ENCODE measurements at regions not wholly inside any gene's neighbourhood (a gene's known extent, or its start where the extent isn't known, plus 50 kb on each side); places are given as distances from the start of the nearest gene placed in this dataset.

- H3K9me3 Mint-ChIP-seq, result peaks cover 1% of the 10 kb centered on the region
These were observed 709.8 kb upstream of the FANCL start for GRCh38 chr2:58950795-58951462.

GRCh38 chr2:58939388-58939787, 698.3 kb upstream of the FANCL start:
- TF ChIP-seq CTCF (IDR thresholded peaks at IDR 0.05; ENCODE audit: unreplicated experiment in 3 of 3), result no peak
- Mint-ChIP-seq H3K4me1 (no peaks in the 10 kb centered on the region), H3K27me3 (ENCODE audit: low read depth) (no peaks in the 10 kb centered on the region), H3K4me3 (no peak overlapping the region), H3K9me3 (peaks cover 11% of the 10 kb centered on the region), H3K27ac (no peak overlapping the region), H3K36me3 (ENCODE audit: low read depth) (peaks cover 6% of the 10 kb centered on the region)

More at GRCh38 chr2:58950795-58951462, 709.8 kb upstream of the FANCL start:
- Mint-ChIP-seq H3K4me1 (no peaks in the 10 kb centered on the region), H3K36me3 (ENCODE audit: low read depth) (no peaks in the 10 kb centered on the region), H3K27me3 (ENCODE audit: low read depth) (peaks cover 3% of the 10 kb centered on the region), H3K4me3 (no peak overlapping the region), H3K27ac (no peak overlapping the region)
- TF ChIP-seq CTCF (IDR thresholded peaks at IDR 0.05; ENCODE audit: unreplicated experiment in 3 of 3), result no peak

GRCh38 chr2:58938988-58939387, 697.9 kb upstream of the FANCL start:
- H3K9me3 Mint-ChIP-seq, result peaks cover 9% of the 10 kb centered on the region
- no peaks in the 10 kb centered on the region for H3K27me3 Mint-ChIP-seq (ENCODE audit: low read depth)
- H3K4me3 Mint-ChIP-seq, result no peak overlapping the region
- H3K4me1 Mint-ChIP-seq, result no peaks in the 10 kb centered on the region
- no peak overlapping the region for H3K27ac Mint-ChIP-seq
- peaks cover 6% of the 10 kb centered on the region for H3K36me3 Mint-ChIP-seq (ENCODE audit: low read depth)
- TF ChIP-seq CTCF (IDR thresholded peaks at IDR 0.05; ENCODE audit: unreplicated experiment in 3 of 3), result no peak

- H3K36me3 Mint-ChIP-seq (ENCODE audit: low read depth), result no peaks in the 10 kb centered on the region
- H3K4me3 Mint-ChIP-seq, result no peak overlapping the region
- no peaks in the 10 kb centered on the region for H3K9me3 Mint-ChIP-seq
- no peaks in the 10 kb centered on the region for H3K4me1 Mint-ChIP-seq
- no peaks in the 10 kb centered on the region for H3K27me3 Mint-ChIP-seq (ENCODE audit: low read depth)
- H3K27ac Mint-ChIP-seq, result no peak overlapping the region
- no peak for TF ChIP-seq CTCF (IDR thresholded peaks at IDR 0.05; ENCODE audit: unreplicated experiment in 3 of 3)
These were observed 691.7 kb upstream of the FANCL start for GRCh38 chr2:58932801-58933200.

- Mint-ChIP-seq H3K27me3 (ENCODE audit: low read depth) (no peaks in the 10 kb centered on the region), H3K9me3 (no peaks in the 10 kb centered on the region), H3K27ac (no peak overlapping the region), H3K4me3 (no peak overlapping the region), H3K36me3 (ENCODE audit: low read depth) (no peaks in the 10 kb centered on the region), H3K4me1 (no peaks in the 10 kb centered on the region)
- TF ChIP-seq CTCF (IDR thresholded peaks at IDR 0.05; ENCODE audit: unreplicated experiment in 3 of 3), result no peak
These were observed 689.4 kb upstream of the FANCL start for GRCh38 chr2:58930537-58930936.

- H3K27ac Mint-ChIP-seq, result no peak overlapping the region
These were observed 687.8 kb upstream of the FANCL start for GRCh38 chr2:58928973-58929372.

More at GRCh38 chr2:58928973-58929372, 687.8 kb upstream of the FANCL start:
- Mint-ChIP-seq H3K9me3 (no peaks in the 10 kb centered on the region), H3K4me3 (no peak overlapping the region), H3K27me3 (ENCODE audit: low read depth) (no peaks in the 10 kb centered on the region), H3K4me1 (no peaks in the 10 kb centered on the region), H3K36me3 (ENCODE audit: low read depth) (no peaks in the 10 kb centered on the region)
- TF ChIP-seq CTCF (IDR thresholded peaks at IDR 0.05; ENCODE audit: unreplicated experiment in 3 of 3), result no peak

All from nephron (organoid).